Mesenchymal stem cell (in vitro differentiated cells and primary cell): ENCODE measurements at regions not wholly inside any gene's neighbourhood (a gene's known extent, or its start where the extent isn't known, plus 50 kb on each side); places are given as distances from the start of the nearest gene placed in this dataset.
A peak's percentile ranks its signal among the peaks of the same experiment; 100 is the strongest.

Experiments used
- DNase-seq: peaks from one replicate; pipeline ENCODE4 v3.0.0-alpha.2; 2013
- H2AFZ ChIP-seq: one replicate; pipeline ENCODE4 v1.6.1; 2013; ENCODE audit warnings: low read depth, mild to moderate bottlenecking, control low read depth, inconsistent platforms, low read length, moderate library complexity
- H2AK5ac ChIP-seq: 2 replicates; pipeline ENCODE4 v1.6.1; 2013; ENCODE audit warnings: low read length, moderate library complexity, mild to moderate bottlenecking, inconsistent platforms; ENCODE audit not compliant: severe bottlenecking
- H2BK120ac ChIP-seq: one replicate; pipeline ENCODE4 v1.6.1; 2013; ENCODE audit warnings: low read depth, mild to moderate bottlenecking, inconsistent platforms, low read length, moderate library complexity
- H2BK12ac ChIP-seq, 2 experiments: one replicate each; pipeline ENCODE4 v1.6.1; 2013; ENCODE audit warnings: inconsistent platforms in 2 of 2, low read length in 2 of 2, mild to moderate bottlenecking in 2 of 2, moderate library complexity in 2 of 2, control low read depth in 1 of 2
- H2BK15ac ChIP-seq: one replicate; pipeline ENCODE4 v1.6.1; 2013; ENCODE audit warnings: mild to moderate bottlenecking, low read depth, inconsistent platforms; ENCODE audit not compliant: poor library complexity, severe bottlenecking
- H2BK5ac ChIP-seq: 2 replicates; pipeline ENCODE4 v1.6.1; 2013; ENCODE audit warnings: low read depth, mild to moderate bottlenecking, low read length, control low read depth, inconsistent platforms; ENCODE audit not compliant: poor library complexity, severe bottlenecking
- H3K14ac ChIP-seq, 2 experiments: one replicate each; pipeline ENCODE4 v1.6.1; 2013; ENCODE audit warnings: inconsistent platforms in 2 of 2, low read length in 2 of 2, control low read depth in 1 of 2, mild to moderate bottlenecking in 1 of 2, moderate library complexity in 1 of 2
- H3K18ac ChIP-seq, 2 experiments: one replicate each; pipeline ENCODE4 v1.6.1; 2013; ENCODE audit warnings: inconsistent platforms in 2 of 2, low read length in 2 of 2, control low read depth in 1 of 2, low read depth in 1 of 2, mild to moderate bottlenecking in 1 of 2
- H3K23ac ChIP-seq, 2 experiments: one replicate each; pipeline ENCODE4 v1.6.1; 2013; ENCODE audit warnings: inconsistent platforms in 2 of 2, low read length in 2 of 2, mild to moderate bottlenecking in 2 of 2, moderate library complexity in 2 of 2, control low read depth in 1 of 2
- H3K27ac ChIP-seq: 2 replicates; pipeline ENCODE4 v1.5.1; 2013; ENCODE audit warnings: mild to moderate bottlenecking, moderate library complexity, low read length, control low read depth, inconsistent platforms; ENCODE audit not compliant: poor library complexity, severe bottlenecking
- H3K27me3 ChIP-seq, 2 experiments: 2 replicates each; pipeline versions ENCODE4 v1.6.1 to v1.7.0; 2013; ENCODE audit warnings: low read length in 2 of 2, mild to moderate bottlenecking in 2 of 2, moderate library complexity in 2 of 2, control low read depth in 1 of 2, inconsistent platforms in 1 of 2; ENCODE audit not compliant: control insufficient read depth in 1 of 2, insufficient read depth in 1 of 2
- H3K36me3 ChIP-seq, 2 experiments: 2 replicates each; pipeline versions ENCODE4 v1.6.1 to v1.7.0; 2013; ENCODE audit warnings: low read length in 2 of 2, control low read depth in 1 of 2, inconsistent platforms in 1 of 2, low read depth in 1 of 2, mild to moderate bottlenecking in 1 of 2; ENCODE audit not compliant: insufficient read depth in 2 of 2, control insufficient read depth in 1 of 2
- H3K4ac ChIP-seq, 2 experiments: one replicate each; pipeline ENCODE4 v1.6.1; 2013; ENCODE audit warnings: inconsistent platforms in 2 of 2, low read length in 2 of 2, mild to moderate bottlenecking in 2 of 2, moderate library complexity in 2 of 2, control low read depth in 1 of 2, low read depth in 1 of 2
- H3K4me1 ChIP-seq: 2 replicates; pipeline ENCODE4 v1.6.1; 2013; ENCODE audit warnings: low read depth, low read length, control low read depth; ENCODE audit not compliant: control insufficient read depth, insufficient read depth
- H3K4me2 ChIP-seq: 2 replicates; pipeline ENCODE4 v1.6.1; 2013; ENCODE audit warnings: low read length, mild to moderate bottlenecking, inconsistent platforms; ENCODE audit not compliant: poor library complexity, severe bottlenecking
- H3K4me3 ChIP-seq, 2 experiments: 2 replicates each; pipeline versions ENCODE4 v1.5.1 to v1.7.0; 2013; ENCODE audit warnings: low read length in 2 of 2, mild to moderate bottlenecking in 2 of 2, control low read depth in 1 of 2, low read depth in 1 of 2; ENCODE audit not compliant: insufficient read depth in 1 of 2
- H3K79me1 ChIP-seq: replicated peaks from 2 replicates; pipeline ENCODE4 v1.6.1; 2013; ENCODE audit warnings: mild to moderate bottlenecking, control low read depth, low read length, inconsistent platforms; ENCODE audit not compliant: poor library complexity, severe bottlenecking
- H3K9ac ChIP-seq: 2 replicates; pipeline ENCODE4 v1.7.0; 2013; ENCODE audit warnings: mild to moderate bottlenecking, low read length, moderate library complexity
- H3K9me3 ChIP-seq: 2 replicates; pipeline ENCODE4 v1.7.0; 2013; ENCODE audit warnings: mild to moderate bottlenecking, low read length; ENCODE audit not compliant: control insufficient read depth
- H4K8ac ChIP-seq: one replicate; pipeline ENCODE4 v1.6.1; 2013; ENCODE audit warnings: inconsistent platforms, mild to moderate bottlenecking, low read length, moderate library complexity
- H4K91ac ChIP-seq: one replicate; pipeline ENCODE4 v1.6.1; 2013; ENCODE audit warnings: mild to moderate bottlenecking, low read length, inconsistent platforms
- WGBS: methylation state at CpG from one replicate; pipeline ENCODE4 v1.1.7; 2013; ENCODE audit warnings: mixed read lengths; 5-methylcytosine and 5-hydroxymethylcytosine counted together

GRCh38 chr10:3936422-3937040 is 151.5 kb upstream of the KLF6 start:
- H3K4ac ChIP-seq: no peak overlapping the region
- H3K36me3 ChIP-seq: no peaks in the 10 kb centered on the region
- no peak overlapping the region for H3K14ac ChIP-seq
- no peak overlapping the region for H2BK120ac ChIP-seq
- no peaks in the 10 kb centered on the region for H3K79me1 ChIP-seq
- peak overlapping the region in 1 of 2 experiments; percentile 25 for H3K18ac ChIP-seq
- WGBS: 98% methylated on average over 7 of the region's 7 CpGs
- H3K27me3 ChIP-seq: no peaks in the 10 kb centered on the region
- DNase-seq: no peak
- no peak overlapping the region for H2BK15ac ChIP-seq
- no peak overlapping the region for H3K23ac ChIP-seq
- H2AK5ac ChIP-seq: no peak overlapping the region
- H3K4me2 ChIP-seq: no peak overlapping the region
- H3K4me1 ChIP-seq: no peaks in the 10 kb centered on the region
- peak overlapping the region; percentile 90 for H3K9ac ChIP-seq
- H2AFZ ChIP-seq: no peak overlapping the region
- no peak overlapping the region for H4K8ac ChIP-seq
- no peak overlapping the region for H4K91ac ChIP-seq
- H2BK5ac ChIP-seq: no peak overlapping the region
- no peaks in the 10 kb centered on the region for H3K9me3 ChIP-seq
- H2BK12ac ChIP-seq: peak overlapping the region in 1 of 2 experiments; percentile 54
- H3K27ac ChIP-seq: no peak overlapping the region
- H3K4me3 ChIP-seq: no peak overlapping the region

GRCh38 chr10:3935933-3936359 is 150.9 kb upstream of the KLF6 start:
- H3K23ac ChIP-seq: no peak overlapping the region

GRCh38 chr10:3935141-3935540 is 150.1 kb upstream of the KLF6 start:
- Histone ChIP-seq H2BK5ac (no peak overlapping the region), H2AK5ac (no peak overlapping the region), H3K4me2 (no peak overlapping the region), H3K4me1 (no peaks in the 10 kb centered on the region), H4K91ac (no peak overlapping the region), H3K9ac (peak overlapping the region; percentile 90), H3K23ac (no peak overlapping the region), H3K4me3 (peak overlapping the region in 1 of 2 experiments; percentile 64), H2BK15ac (peak overlapping the region; percentile 8), H4K8ac (no peak overlapping the region), H3K18ac (no peak overlapping the region), H3K14ac (no peak overlapping the region), H2BK12ac (no peak overlapping the region), H3K79me1 (no peaks in the 10 kb centered on the region), H3K36me3 (no peaks in the 10 kb centered on the region), H3K27ac (no peak overlapping the region), H2BK120ac (no peak overlapping the region), H2AFZ (no peak overlapping the region), H3K4ac (no peak overlapping the region), H3K9me3 (no peaks in the 10 kb centered on the region), H3K27me3 (no peaks in the 10 kb centered on the region)
- DNase-seq: no peak
- 89% methylated on average over 11 of the region's 11 CpGs for WGBS

More at GRCh38 chr10:3935933-3936359, 150.9 kb upstream of the KLF6 start:
- Histone ChIP-seq H3K27ac (no peak overlapping the region), H3K14ac (no peak overlapping the region), H4K91ac (no peak overlapping the region), H3K9me3 (no peaks in the 10 kb centered on the region), H3K18ac (no peak overlapping the region), H4K8ac (no peak overlapping the region), H2BK12ac (no peak overlapping the region), H3K4ac (no peak overlapping the region), H3K36me3 (no peaks in the 10 kb centered on the region), H3K27me3 (no peaks in the 10 kb centered on the region), H2BK5ac (no peak overlapping the region), H3K4me2 (no peak overlapping the region), H2BK120ac (no peak overlapping the region), H2AFZ (no peak overlapping the region), H3K79me1 (no peaks in the 10 kb centered on the region), H2BK15ac (no peak overlapping the region), H3K9ac (peak overlapping the region; percentile 90), H3K4me3 (no peak overlapping the region), H2AK5ac (no peak overlapping the region), H3K4me1 (no peaks in the 10 kb centered on the region)
- 75% methylated on average over 9 of the region's 9 CpGs for WGBS
- peak; percentile 39 for DNase-seq

- H3K14ac ChIP-seq: no peak overlapping the region
- no peaks in the 10 kb centered on the region for H3K4me1 ChIP-seq
- no peaks in the 10 kb centered on the region for H3K36me3 ChIP-seq
- H2BK15ac ChIP-seq: no peak overlapping the region
- no peaks in the 10 kb centered on the region for H3K27me3 ChIP-seq
- H3K4ac ChIP-seq: no peak overlapping the region
- WGBS: 98% methylated on average over 4 of the region's 4 CpGs
- H2BK5ac ChIP-seq: no peak overlapping the region
- H3K27ac ChIP-seq: no peak overlapping the region
- no peak overlapping the region for H2BK120ac ChIP-seq
- no peaks in the 10 kb centered on the region for H3K79me1 ChIP-seq
- H3K4me2 ChIP-seq: no peak overlapping the region
- H4K91ac ChIP-seq: no peak overlapping the region
- no peak overlapping the region for H2BK12ac ChIP-seq
- H3K18ac ChIP-seq: no peak overlapping the region
- no peak overlapping the region for H3K23ac ChIP-seq
- DNase-seq: no peak
- no peak overlapping the region for H4K8ac ChIP-seq
- no peak overlapping the region for H2AK5ac ChIP-seq
- no peak overlapping the region for H2AFZ ChIP-seq
- no peak overlapping the region for H3K9ac ChIP-seq
- no peak overlapping the region for H3K4me3 ChIP-seq
- no peaks in the 10 kb centered on the region for H3K9me3 ChIP-seq
Measured at GRCh38 chr10:3933733-3934132, 148.7 kb upstream of the KLF6 start.
